HG02571 (cell line): ENCODE measurements at regions not wholly inside any gene's neighbourhood (a gene's known extent, or its start where the extent isn't known, plus 50 kb on each side); places are given as distances from the start of the nearest gene placed in this dataset.
"Not testable (repeated sequence)": the region's sequence is repeated elsewhere in the genome, so short reads cannot be mapped to it uniquely, and the experiment has no call there.

Experiments
- ATAC-seq: cut with Tn5 transposase; IDR thresholded peaks from one replicate; pipeline ENCODE4 v1.9.1; 2021; ENCODE audit warnings: mild to moderate bottlenecking, moderate library complexity; ENCODE audit not compliant: unreplicated experiment

DNA sequence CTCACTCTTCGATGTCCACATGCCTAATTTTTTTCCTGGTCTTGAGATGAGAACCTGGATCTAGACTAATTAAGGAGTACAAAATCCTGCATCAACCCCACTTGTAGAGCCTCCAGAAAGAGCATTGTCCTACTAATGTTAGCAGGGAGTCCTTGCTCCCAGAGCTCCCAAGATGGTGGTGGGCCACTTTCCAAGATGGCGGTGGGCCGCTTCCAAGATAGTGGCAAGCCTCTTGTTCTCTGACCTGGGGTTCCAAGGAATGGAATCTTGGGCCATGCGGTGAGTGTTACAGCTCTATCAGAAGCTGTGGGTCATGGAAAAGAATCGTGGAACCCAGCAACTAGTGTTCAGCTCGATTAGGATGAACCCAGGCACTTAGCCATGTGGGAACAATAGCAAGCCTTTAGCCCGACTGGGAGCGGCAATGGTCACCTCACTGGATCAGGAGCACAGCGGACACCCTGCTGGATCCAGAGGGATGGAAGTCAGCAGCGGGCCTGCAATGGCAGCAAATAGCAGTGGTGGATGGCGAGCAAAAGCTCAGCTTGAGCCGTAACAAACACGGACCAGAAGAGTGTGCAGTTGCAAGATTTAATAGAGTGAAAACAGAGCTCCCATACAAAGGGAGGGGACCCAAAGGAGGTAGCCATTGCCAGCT is 1997.5 kb upstream of the RAG2 start:
- ATAC-seq: not testable (repeated sequence)

- no peak for ATAC-seq
These were observed 1996.9 kb upstream of the RAG2 start for GRCh38 chr11:38594895-38595294.

GRCh38 chr11:38593649-38594048 is 1995.6 kb upstream of the RAG2 start:
- no peak for ATAC-seq

- no peak for ATAC-seq
These were observed 1984.7 kb upstream of the RAG2 start for GRCh38 chr11:38582756-38583155.

GRCh38 chr11:38582151-38582550 is 1984.1 kb upstream of the RAG2 start:
- ATAC-seq: no peak

GRCh38 chr11:38577769-38578168 is 1979.7 kb upstream of the RAG2 start:
- ATAC-seq: no peak

GRCh38 chr11:38562562-38562961 is 1964.5 kb upstream of the RAG2 start:
- ATAC-seq: no peak

DNA sequence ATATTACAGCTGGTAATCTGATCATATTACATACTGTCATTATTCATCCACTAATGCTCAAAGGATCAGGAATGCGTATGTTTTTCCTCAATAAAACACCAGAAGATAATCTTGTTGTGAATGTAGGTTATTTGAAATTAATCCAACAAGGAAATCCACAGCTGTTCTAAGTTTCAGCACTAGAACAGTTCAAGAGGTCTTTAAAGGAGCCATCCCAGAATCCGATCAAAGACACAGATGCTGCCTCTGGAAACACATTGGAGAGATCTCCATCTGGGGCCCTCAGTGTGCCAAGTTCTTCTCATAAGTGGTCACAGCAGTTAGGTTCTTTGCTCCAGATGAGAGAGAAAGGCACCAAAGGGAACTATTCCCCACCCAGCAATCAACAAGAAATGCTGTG is 1955.1 kb upstream of the RAG2 start:
- ATAC-seq: no peak

- ATAC-seq: no peak
These were observed 1949.4 kb upstream of the RAG2 start for GRCh38 chr11:38547462-38547861.

DNA sequence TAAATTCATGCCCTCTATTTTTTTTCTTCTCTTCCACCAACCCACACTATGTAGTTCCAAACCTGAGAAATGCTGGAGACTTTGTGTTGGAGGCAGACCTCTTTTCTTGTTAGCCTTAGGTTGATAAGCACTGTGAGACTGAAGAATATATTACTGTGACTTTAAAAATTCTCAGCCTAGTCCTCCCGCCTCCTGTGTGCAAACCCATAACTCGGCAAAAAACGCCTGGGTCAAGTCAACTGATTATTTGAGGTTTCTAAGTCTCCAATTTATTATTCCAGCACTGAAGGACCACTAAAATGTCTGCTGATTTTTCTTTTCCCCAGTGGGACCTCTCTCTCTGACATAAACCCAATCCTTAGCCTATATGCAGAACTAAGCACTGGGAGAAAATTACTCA is 1946.0 kb upstream of the RAG2 start:
- no peak for ATAC-seq

DNA sequence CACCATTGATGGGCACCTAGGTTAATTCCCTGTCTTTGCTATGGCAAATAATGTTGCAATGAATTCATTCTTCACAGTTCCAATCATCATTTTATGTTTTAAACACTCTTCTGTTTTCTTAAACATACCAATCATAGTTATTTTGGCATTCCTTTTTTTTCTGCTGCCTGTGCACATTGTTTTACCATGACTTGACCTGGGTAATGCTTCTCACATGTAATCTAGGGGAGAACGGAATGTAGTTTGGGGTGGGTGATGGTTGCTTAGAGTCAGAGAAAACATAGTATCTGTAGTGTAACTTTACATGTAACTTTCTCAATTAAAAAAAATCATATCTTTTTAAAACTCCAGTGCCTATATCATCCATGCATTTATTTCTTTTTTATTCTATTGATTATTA is 1945.3 kb upstream of the RAG2 start:
- ATAC-seq: no peak

DNA sequence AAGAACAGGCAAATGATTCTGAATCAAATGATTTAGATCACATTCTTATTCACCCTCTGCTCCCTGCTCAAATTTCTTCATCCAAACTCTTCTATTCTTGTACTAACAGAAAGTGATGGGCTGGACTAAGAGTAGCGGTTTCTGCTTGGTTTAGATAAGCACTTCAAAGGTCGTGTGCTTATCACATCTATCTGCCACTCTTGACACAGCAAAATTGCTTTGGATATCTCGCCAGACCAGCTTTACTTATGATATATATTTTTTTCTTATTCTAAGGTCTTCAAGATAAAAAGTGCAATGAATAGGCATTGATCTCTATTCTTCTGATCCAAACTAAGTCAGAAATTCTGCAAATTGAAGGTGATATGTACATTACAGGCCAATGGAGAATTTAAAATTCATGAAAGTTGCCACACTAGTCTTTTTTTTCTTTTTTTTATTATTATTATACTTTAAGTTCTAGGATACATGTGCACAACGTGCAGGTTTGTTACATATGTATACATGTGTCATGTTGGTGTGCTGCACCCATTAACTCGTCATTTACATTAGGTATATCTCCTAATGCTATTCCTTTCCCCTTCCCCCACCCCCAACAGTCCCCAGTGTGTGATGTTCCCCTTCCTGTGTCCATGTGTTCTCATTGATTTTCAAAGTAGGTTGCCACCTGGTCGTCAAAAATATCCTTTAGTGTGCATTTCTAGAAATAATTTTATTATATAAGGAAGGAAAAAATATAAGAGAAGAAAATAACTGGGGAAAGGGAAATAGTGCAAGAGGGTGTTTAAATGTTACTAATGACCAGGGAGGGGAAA is 1941.0 kb upstream of the RAG2 start:
- ATAC-seq: no peak

DNA sequence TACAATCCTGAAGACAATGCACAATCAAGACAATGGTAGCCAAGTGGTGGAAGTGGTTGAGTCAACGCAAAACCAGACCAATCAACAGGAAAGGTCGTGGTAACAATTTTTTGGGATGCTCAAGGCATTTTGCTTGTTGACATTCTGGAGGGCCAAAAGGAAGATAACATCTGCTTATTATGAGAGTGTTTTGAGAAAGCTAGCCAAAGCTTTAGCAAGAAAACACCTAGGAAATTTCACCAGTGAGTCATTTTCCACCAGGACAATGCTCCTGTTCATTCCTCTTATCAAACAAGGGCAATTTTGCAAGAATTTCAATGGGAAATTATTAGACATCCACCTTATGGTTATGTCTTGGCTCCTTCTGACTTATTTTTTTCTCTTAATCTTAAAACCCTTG is 1932.2 kb upstream of the RAG2 start:
- ATAC-seq: no peak

- no peak for ATAC-seq
These were observed 1926.9 kb upstream of the RAG2 start for GRCh38 chr11:38524945-38525344.

- ATAC-seq: no peak
These were observed 1920.0 kb upstream of the RAG2 start for GRCh38 chr11:38517991-38518390.

DNA sequence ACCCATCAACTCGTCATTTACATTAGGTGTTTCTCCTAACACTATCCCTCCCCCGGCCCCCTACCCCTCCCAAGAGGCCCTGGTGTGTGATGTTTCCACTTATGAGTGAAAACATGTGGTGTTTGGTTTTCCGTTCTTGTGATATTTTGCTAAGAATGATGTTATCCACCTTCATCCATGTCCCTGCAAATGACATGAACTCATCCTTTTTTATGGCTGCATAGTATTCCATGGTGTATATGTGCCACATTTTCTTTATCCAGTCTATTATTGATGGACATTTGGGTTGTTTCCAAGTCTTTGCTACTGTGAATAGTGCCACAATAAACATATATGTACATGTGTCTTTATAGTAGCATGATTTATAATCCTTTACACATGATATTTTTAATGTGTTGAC is 1914.8 kb upstream of the RAG2 start:
- ATAC-seq: not testable (repeated sequence)

- ATAC-seq: no peak
These were observed 1912.0 kb upstream of the RAG2 start for GRCh38 chr11:38510041-38510440.

DNA sequence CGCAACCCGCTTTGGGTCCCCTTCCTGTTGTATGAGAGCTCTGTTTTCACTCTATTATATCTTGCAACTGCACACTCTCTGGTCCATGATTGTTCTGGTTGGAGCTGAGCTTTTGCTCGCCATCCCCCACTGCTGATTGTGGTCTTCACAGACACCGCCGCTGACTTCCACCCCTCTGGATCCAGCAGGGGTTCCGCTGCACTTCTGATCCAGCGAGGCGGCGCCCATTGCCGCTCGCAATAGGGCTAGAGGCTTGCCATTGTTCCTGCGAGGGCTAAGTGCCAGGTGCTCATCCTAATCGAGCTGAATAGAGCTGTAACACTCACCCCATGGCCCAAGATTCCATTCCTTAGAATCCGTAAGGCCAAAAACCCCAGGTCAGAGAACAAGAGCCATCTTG is 1905.8 kb upstream of the RAG2 start:
- ATAC-seq: no peak

GRCh38 chr11:38498721-38499120 is 1900.7 kb upstream of the RAG2 start:
- ATAC-seq: no peak

DNA sequence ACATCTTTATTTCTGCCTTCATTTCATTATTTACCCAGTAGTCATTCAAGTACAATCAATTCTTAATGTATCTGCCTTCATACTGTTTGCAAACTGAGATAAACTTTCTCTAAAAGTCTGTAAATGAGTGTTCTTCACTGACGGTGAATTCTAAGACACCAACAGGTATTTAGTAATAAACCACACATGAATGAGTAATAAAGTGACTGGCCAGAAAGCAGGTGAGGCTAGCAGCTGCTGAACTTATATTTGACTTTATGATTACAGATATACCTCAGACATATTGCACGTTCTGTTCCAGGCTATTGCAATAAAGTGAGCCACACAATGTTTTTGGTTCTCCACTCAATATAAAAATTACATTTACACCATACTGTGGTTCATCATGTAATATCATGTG is 1894.0 kb upstream of the RAG2 start:
- no peak for ATAC-seq

DNA sequence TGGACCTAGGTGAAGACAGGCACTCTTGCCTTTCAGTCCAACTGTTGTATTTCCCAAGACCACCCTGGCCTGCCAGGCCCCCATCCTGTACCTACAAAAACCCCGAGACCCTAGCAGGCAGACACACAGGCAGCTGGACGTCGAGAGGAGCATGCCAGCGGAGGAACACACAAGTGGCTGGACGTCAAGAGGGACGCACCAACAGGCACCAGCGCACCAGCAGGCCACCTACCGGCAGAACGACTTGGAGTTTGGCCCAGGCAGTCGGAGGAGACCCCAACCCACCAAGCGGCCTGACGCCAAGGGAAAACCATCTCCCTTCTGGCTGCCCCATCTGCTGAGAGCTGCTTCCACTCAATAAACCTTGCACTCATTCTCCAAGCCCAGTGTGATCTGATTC is 1883.4 kb upstream of the RAG2 start:
- no peak for ATAC-seq

- ATAC-seq: no peak
These were observed 1879.0 kb upstream of the RAG2 start for GRCh38 chr11:38476808-38477575.
